Ascending aorta (tissue), 2 donors: ENCODE measurements at regions not wholly inside any gene's neighbourhood (a gene's known extent, or its start where the extent isn't known, plus 50 kb on each side); places are given as distances from the start of the nearest gene placed in this dataset.

Source experiments
- DNase-seq, 2 donors: peaks; one replicate each; pipeline ENCODE4 v3.0.0-alpha.2; 2019; ENCODE audit warnings: low spot score in 2 of 2
- H3K27ac ChIP-seq, 2 donors: fragments of 200-600 bp; sonication (generic); one replicate each; pipeline ENCODE4 v1.5.1; 2016 to 2017; ENCODE audit warnings: mild to moderate bottlenecking in 1 of 2
- H3K27me3 ChIP-seq: fragments of 200-600 bp; sonication (generic); one replicate; pipeline ENCODE4 v1.5.1; 2017
- H3K36me3 ChIP-seq, 2 donors: fragments of 200-600 bp; sonication (generic); one replicate each; pipeline ENCODE4 v1.5.1; 2016
- H3K4me1 ChIP-seq, 2 donors: fragments of 200-600 bp; sonication (generic); one replicate each; pipeline ENCODE4 v1.5.1; 2016 to 2017; ENCODE audit warnings: mild to moderate bottlenecking in 1 of 2
- H3K4me3 ChIP-seq, 2 donors: fragments of 200-600 bp; sonication (generic); one replicate each; pipeline ENCODE4 v1.5.1; 2016 to 2017; ENCODE audit warnings: mild to moderate bottlenecking in 1 of 2
- H3K9me3 ChIP-seq, 2 donors: fragments of 200-600 bp; sonication (generic); one replicate each; pipeline ENCODE4 v1.5.1; 2016
- intact Hi-C: fragments of 100-400 bp; cut with DNase I; formaldehyde crosslinking; loops from one replicate; pipeline ENCODE4 v1.15.1; 2023
- TF ChIP-seq, protein P1 (sequence below), 3 experiments: fragments of 200-600 bp in 2 of 3; fragments of 450-650 bp in 1 of 3; sonication (generic) in 2 of 3; IDR thresholded peaks; one replicate each; pipeline ENCODE4 v1.5.1; 2016 to 2019; ENCODE audit warnings: antibody characterized with exemption in 3 of 3, mild to moderate bottlenecking in 1 of 3, moderate library complexity in 1 of 3

- Histone ChIP-seq H3K4me3 (no peak overlapping the region), H3K36me3 (no peaks in the 10 kb centered on the region), H3K27ac (no peak overlapping the region), H3K4me1 (no peaks in the 10 kb centered on the region), H3K9me3 (no peaks in the 10 kb centered on the region), H3K27me3 (no peaks in the 10 kb centered on the region)
- TF ChIP-seq, protein P1, sequence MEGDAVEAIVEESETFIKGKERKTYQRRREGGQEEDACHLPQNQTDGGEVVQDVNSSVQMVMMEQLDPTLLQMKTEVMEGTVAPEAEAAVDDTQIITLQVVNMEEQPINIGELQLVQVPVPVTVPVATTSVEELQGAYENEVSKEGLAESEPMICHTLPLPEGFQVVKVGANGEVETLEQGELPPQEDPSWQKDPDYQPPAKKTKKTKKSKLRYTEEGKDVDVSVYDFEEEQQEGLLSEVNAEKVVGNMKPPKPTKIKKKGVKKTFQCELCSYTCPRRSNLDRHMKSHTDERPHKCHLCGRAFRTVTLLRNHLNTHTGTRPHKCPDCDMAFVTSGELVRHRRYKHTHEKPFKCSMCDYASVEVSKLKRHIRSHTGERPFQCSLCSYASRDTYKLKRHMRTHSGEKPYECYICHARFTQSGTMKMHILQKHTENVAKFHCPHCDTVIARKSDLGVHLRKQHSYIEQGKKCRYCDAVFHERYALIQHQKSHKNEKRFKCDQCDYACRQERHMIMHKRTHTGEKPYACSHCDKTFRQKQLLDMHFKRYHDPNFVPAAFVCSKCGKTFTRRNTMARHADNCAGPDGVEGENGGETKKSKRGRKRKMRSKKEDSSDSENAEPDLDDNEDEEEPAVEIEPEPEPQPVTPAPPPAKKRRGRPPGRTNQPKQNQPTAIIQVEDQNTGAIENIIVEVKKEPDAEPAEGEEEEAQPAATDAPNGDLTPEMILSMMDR (IDR thresholded peaks at IDR 0.05), result no peak
- DNase-seq, result no peak
- intact Hi-C loops, result no loop called here
Observed at GRCh38 chr5:167614294-167615021, 677.0 kb upstream of the WWC1 start.

DNA sequence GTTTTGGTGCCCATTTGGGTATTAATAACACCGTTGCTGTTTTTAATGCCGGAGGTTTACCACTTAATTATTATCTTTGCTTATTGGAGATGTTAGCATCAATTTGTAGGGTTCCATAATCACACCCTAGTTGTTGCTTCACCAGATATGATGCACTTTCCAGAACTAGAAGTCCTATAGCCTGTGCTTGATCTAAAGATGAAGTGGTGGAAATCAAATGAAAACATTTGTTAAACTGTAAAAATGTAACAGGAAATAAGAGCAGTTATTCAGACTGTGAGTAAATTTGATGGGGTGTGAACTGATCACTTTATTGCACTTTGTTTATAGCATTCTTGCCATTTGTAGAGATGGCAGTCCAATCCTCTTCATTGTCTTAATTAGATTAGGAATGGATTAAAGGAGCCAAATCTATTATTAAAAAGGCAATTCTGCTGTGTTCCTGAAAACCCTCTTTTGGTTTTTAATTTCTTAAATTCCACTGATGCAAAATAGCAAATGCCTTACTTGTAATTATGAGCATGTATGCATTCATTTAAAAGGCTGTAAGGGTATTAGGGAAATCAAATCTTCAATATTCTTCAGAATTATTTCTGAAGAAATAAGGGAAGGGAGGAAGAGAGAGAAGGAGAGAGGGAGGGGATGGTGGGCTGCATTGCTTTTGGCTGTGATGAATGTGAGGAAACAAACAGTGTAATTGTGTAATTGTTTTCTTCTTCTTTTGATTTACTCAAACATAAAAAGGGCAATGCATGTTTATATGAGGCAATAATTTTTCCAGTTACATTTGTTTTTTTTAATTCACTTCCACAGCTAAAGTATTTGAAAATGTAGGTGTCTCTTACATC lies 675.2 kb upstream of the WWC1 start:
- TF ChIP-seq, protein P1 (IDR thresholded peaks at IDR 0.05), result no peak
- no peak for DNase-seq
- Histone ChIP-seq H3K36me3 (no peaks in the 10 kb centered on the region), H3K27me3 (no peaks in the 10 kb centered on the region), H3K4me1 (no peaks in the 10 kb centered on the region), H3K9me3 (no peaks in the 10 kb centered on the region), H3K27ac (no peak overlapping the region), H3K4me3 (no peak overlapping the region)
- intact Hi-C loops, result no loop called here

- H3K36me3 ChIP-seq, result no peaks in the 10 kb centered on the region
- no peak overlapping the region for H3K27ac ChIP-seq
- H3K27me3 ChIP-seq, result no peaks in the 10 kb centered on the region
- no peak for DNase-seq
- TF ChIP-seq, protein P1 (IDR thresholded peaks at IDR 0.05), result no peak
- intact Hi-C loops, result no loop called here
- H3K4me3 ChIP-seq, result no peak overlapping the region
- H3K9me3 ChIP-seq, result peaks cover 0 to 3% of the 10 kb centered on the region in 2 donors
- no peaks in the 10 kb centered on the region for H3K4me1 ChIP-seq
Observed at GRCh38 chr5:167623354-167623753, 668.1 kb upstream of the WWC1 start.

GRCh38 chr5:167624053-167624452 lies 667.4 kb upstream of the WWC1 start:
- intact Hi-C loops, result no loop called here
- Histone ChIP-seq H3K36me3 (no peaks in the 10 kb centered on the region), H3K27ac (no peak overlapping the region), H3K9me3 (peaks cover 0 to 3% of the 10 kb centered on the region in 2 donors), H3K27me3 (no peaks in the 10 kb centered on the region), H3K4me1 (no peaks in the 10 kb centered on the region), H3K4me3 (no peak overlapping the region)
- TF ChIP-seq, protein P1 (IDR thresholded peaks at IDR 0.05), result no peak
- no peak for DNase-seq

DNA sequence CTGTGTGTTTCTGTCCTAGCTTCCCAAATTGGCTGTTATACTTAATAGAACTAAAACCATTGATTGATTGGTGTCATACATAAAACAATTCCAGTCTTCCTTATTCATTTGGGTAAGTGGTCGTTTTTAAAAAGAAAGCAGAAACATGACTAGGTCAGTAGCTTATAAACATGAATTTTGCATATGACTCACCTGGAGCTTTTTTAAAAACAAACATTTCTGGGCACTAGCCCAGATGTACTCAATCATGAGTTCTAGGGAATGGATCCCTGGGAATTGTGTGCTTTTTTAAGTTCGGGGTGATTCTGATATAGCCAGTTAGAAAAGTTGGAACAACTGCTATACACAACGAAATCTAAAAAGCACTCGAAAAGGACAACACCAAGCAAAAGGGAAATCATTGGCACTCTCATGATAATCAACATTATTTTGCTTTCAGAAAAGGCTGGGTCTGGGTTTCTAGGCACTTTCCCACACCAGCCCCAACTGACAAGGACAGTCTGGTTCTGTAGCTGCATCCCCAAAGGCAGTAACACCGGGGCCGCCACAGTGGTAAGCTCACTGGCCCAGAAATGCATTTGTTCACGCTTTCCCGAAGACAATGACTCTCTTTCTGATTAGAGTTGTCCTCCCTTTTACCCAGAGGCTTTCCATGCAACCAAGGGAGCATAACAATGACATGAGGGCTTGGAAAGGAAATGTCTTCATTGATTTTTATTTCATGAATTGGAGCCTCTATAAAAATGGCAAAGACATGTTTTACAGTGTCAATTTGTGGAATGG lies 664.9 kb upstream of the WWC1 start:
- intact Hi-C loops, result no loop called here
- H3K36me3 ChIP-seq, result no peaks in the 10 kb centered on the region
- H3K4me3 ChIP-seq, result no peak overlapping the region
- H3K9me3 ChIP-seq, result peaks cover 0 to 3% of the 10 kb centered on the region in 2 donors
- TF ChIP-seq, protein P1 (IDR thresholded peaks at IDR 0.05), result no peak
- H3K27me3 ChIP-seq, result no peaks in the 10 kb centered on the region
- H3K27ac ChIP-seq, result no peak overlapping the region
- H3K4me1 ChIP-seq, result no peaks in the 10 kb centered on the region
- DNase-seq, result no peak
